A549 (cell line): ENCODE measurements at regions not wholly inside any gene's neighbourhood (a gene's known extent, or its start where the extent isn't known, plus 50 kb on each side); places are given as distances from the start of the nearest gene placed in this dataset.

ENCODE experiments used
- ATAC-seq, 2 experiments: fragments of 200-7000 bp in 1 of 2; fragments of >200 bp in 1 of 2; cut with Nextera tagmentation in 1 of 2; cut with Tn5 transposase in 1 of 2; 3 replicates each; pipeline versions ENCODE4 v1.8.0 to v1.9.1; 2018 to 2020; ENCODE audit warnings: mild to moderate bottlenecking in 1 of 2, moderate library complexity in 1 of 2
- CTCF ChIA-PET: fragments of 300-600 bp; sonication (Branson Sonifier 250); formaldehyde crosslinking; extraction: SDS; loops from one replicate; lab custom pipeline; 2021; ENCODE audit warnings: antibody characterized with exemption, inconsistent platforms; lab: Yijun Ruan, JAX
- POLR2A ChIA-PET: fragments of 350-600 bp; formaldehyde crosslinking; extraction: SDS; loops from one replicate; lab custom pipeline; 2021; ENCODE audit warnings: antibody characterized with exemption, inconsistent platforms; lab: Yijun Ruan, JAX
- DNase-seq, 2 experiments: peaks; one replicate each; pipeline versions ENCODE4 v3.0.0 to v3.0.0-alpha.2; 2011 to 2016; ENCODE audit warnings: low read depth in 1 of 2, low spot score in 1 of 2
- FAIRE-seq: peaks from 2 replicates; lab custom pipeline; 2011; peaks lifted over from hg19 to GRCh38; lab: Jason Lieb, UNC
- H3K27ac ChIP-seq, 2 experiments: fragments of >200 bp; sonication (Bioruptor Twin); formaldehyde crosslinking; 3 replicates each; pipeline ENCODE4 v1.5.1; 2016 to 2017
- H3K4me1 ChIP-seq: fragments of >200 bp; sonication (Bioruptor Twin); formaldehyde crosslinking; 3 replicates; pipeline ENCODE4 v1.6.1; 2016
- H3K4me2 ChIP-seq: fragments of >200 bp; sonication (Bioruptor Twin); formaldehyde crosslinking; 3 replicates; pipeline ENCODE4 v1.6.1; 2016
- H3K4me3 ChIP-seq: fragments of >200 bp; sonication (Bioruptor Twin); formaldehyde crosslinking; 3 replicates; pipeline ENCODE4 v1.5.1; 2016
- H3K9me3 ChIP-seq: fragments of >200 bp; sonication (Bioruptor Twin); formaldehyde crosslinking; 3 replicates; pipeline ENCODE4 v1.6.1; 2016
- BHLHE40 ChIP-seq: IDR thresholded peaks from 2 replicates; pipeline ENCODE4 v1.6.1; 2012; ENCODE audit warnings: low read depth, low read length, inconsistent platforms
- CBX2 ChIP-seq: fragments of 200-600 bp; sonication (generic); IDR thresholded peaks from 2 replicates; pipeline ENCODE4 v1.6.1; 2016; ENCODE audit warnings: low read depth, mild to moderate bottlenecking, borderline replicate concordance
- EP300 ChIP-seq, 2 experiments: fragments of >200 bp; sonication (Bioruptor Twin); formaldehyde crosslinking; IDR thresholded peaks; 2 replicates in 1 of 2; 3 replicates in 1 of 2; pipeline ENCODE4 v1.6.1; 2016 to 2017
- FOSB ChIP-seq: fragments of 250-450 bp; sonication (Bioruptor Pico); IDR thresholded peaks from 2 replicates; pipeline ENCODE4 v1.5.0; 2020; ENCODE audit warnings: mild to moderate bottlenecking, moderate library complexity
- FOSL2 ChIP-seq, 2 experiments: fragments of 450-650 bp in 1 of 2; fragments of >200 bp in 1 of 2; sonication (Bioruptor Twin) in 1 of 2; formaldehyde crosslinking; IDR thresholded peaks; 2 replicates each; pipeline versions ENCODE4 v1.5.0 to v1.6.1; 2016 to 2020; ENCODE audit warnings: mild to moderate bottlenecking in 1 of 2, moderate library complexity in 1 of 2
- FOXS1 ChIP-seq: fragments of 250-450 bp; sonication (Bioruptor Pico); IDR thresholded peaks from 2 replicates; pipeline ENCODE4 v1.5.0; 2020; ENCODE audit warnings: mild to moderate bottlenecking, moderate library complexity
- GATA3 ChIP-seq: IDR thresholded peaks from 2 replicates; pipeline ENCODE4 v1.6.1; 2012; ENCODE audit warnings: borderline replicate concordance
- HOXA7 ChIP-seq: fragments of 250-450 bp; sonication (Bioruptor Pico); IDR thresholded peaks from 2 replicates; pipeline ENCODE4 v1.5.0; 2020; ENCODE audit warnings: mild to moderate bottlenecking, moderate library complexity
- HOXB13 ChIP-seq: fragments of 250-450 bp; sonication (Bioruptor Pico); IDR thresholded peaks from 2 replicates; pipeline ENCODE4 v1.5.0; 2020; ENCODE audit warnings: low read depth, mild to moderate bottlenecking, moderate library complexity
- JUNB ChIP-seq: fragments of >200 bp; sonication (Bioruptor Twin); formaldehyde crosslinking; IDR thresholded peaks from 2 replicates; pipeline ENCODE4 v1.6.1; 2016
- MAFK ChIP-seq: fragments of 450-650 bp; IDR thresholded peaks from 2 replicates; pipeline ENCODE4 v1.6.1; 2014; ENCODE audit not compliant: partially characterized antibody
- MAZ ChIP-seq: fragments of 150-350 bp; IDR thresholded peaks from 2 replicates; pipeline ENCODE4 v1.6.1; 2014; ENCODE audit warnings: antibody characterized with exemption, low read depth, low read length, borderline replicate concordance
- MYC ChIP-seq: IDR thresholded peaks from 2 replicates; pipeline ENCODE4 v1.6.1; 2012; ENCODE audit warnings: mild to moderate bottlenecking, inconsistent platforms, low read length, improper control_type of control experiment, borderline replicate concordance
- PHF8 ChIP-seq: fragments of 200-600 bp; sonication (generic); IDR thresholded peaks from 2 replicates; pipeline ENCODE4 v1.6.1; 2016; ENCODE audit warnings: low read depth, mild to moderate bottlenecking, antibody characterized with exemption, moderate library complexity, borderline replicate concordance
- POLR2AphosphoS2 ChIP-seq: conservative IDR thresholded peaks from 2 replicates; pipeline ENCODE4 v1.6.1; 2012; ENCODE audit warnings: low read length, improper control_type of control experiment, inconsistent platforms
- RARB ChIP-seq: fragments of 250-450 bp; sonication (Bioruptor Pico); IDR thresholded peaks from 2 replicates; pipeline ENCODE4 v1.8.0; 2021; ENCODE audit warnings: mild to moderate bottlenecking, moderate library complexity
- RFX5 ChIP-seq: fragments of 450-650 bp; IDR thresholded peaks from 2 replicates; pipeline ENCODE4 v1.7.1; 2014; ENCODE audit warnings: antibody characterized with exemption, mild to moderate bottlenecking, moderate library complexity
- SREBF2 ChIP-seq: fragments of 450-650 bp; IDR thresholded peaks from 2 replicates; pipeline ENCODE4 v1.6.1; 2014; ENCODE audit warnings: mild to moderate bottlenecking, moderate library complexity
- WGBS: methylation state at CpG from one replicate; pipeline ENCODE4 v1.1.6; 2017; ENCODE audit errors: missing lambda C conversion rate; 5-methylcytosine and 5-hydroxymethylcytosine counted together
- TF ChIP-seq, protein P1 (sequence below): fragments of 250-450 bp; sonication (Bioruptor Pico); IDR thresholded peaks from 2 replicates; pipeline ENCODE4 v1.5.0; 2021; ENCODE audit warnings: mild to moderate bottlenecking, moderate library complexity, borderline replicate concordance
- TF ChIP-seq, protein P2 (sequence below): fragments of 150-350 bp; IDR thresholded peaks from 2 replicates; pipeline ENCODE4 v1.6.1; 2014; ENCODE audit warnings: low read depth, mild to moderate bottlenecking, low read length
- TF ChIP-seq, protein P3 (sequence below): IDR thresholded peaks from 2 replicates; pipeline ENCODE4 v1.6.1; 2012; ENCODE audit warnings: low read depth, borderline replicate concordance
- TF ChIP-seq, protein P4 (sequence below): fragments of >200 bp; sonication (Bioruptor Twin); formaldehyde crosslinking; IDR thresholded peaks from 3 replicates; pipeline ENCODE4 v1.6.1; 2016

DNA sequence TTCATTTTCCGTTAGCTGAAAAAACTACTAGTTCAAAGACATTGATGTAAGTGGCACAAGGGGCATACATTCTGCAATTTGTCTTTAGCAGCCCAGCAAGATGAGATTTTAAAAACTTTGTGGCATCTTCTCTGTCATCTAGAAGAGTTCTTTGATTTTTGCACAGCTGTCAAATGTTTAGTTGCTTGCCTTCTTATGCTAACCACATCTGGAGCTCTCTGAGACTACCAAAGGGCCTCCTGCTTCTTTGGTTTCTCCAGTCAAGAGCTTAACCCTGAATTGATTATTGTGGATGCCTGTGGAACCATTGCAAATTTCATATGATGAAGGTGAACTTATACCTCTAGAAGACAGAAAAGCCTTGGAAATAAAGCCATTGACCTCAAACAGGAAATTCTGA, 468.7 kb upstream of the RGMA start (continued):
- TF ChIP-seq MAFK: no peak

DNA sequence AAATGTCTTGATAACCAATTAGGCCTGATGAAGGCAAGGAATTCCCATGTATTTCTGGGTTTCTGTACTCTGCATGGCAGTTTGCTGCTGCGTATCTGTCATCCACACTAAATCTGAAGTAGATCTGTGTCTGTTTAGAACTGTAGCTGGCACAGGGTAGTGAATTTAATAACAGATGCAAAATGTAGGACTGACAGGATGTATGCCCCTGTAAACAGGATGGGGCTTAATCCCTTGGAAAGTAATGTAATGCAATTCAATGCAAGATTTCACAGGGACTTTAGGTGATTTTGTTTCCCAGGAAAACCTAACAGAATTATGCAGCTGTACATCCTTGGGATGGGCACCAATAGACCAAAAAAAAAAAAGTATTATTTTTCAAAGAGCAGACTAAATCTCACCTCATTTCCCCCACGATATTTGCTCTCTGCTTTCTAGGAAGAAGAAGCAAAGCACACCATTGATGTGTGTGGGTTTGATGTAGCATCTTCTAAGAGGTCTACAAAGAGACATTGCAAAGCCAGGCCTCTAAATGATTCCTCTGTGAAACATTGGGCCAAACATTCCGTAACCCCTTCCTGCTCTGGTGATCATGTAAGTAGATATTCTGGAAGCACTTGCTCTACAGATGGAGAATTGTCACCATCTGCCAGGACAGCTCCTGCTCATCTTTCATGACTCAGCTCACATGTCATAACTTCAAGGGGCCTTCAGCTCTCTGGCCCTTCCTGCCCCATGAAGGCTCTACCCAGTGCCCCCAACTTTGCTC, 464.3 kb upstream of the RGMA start:
- Histone ChIP-seq H3K9me3 (no peaks in the 10 kb centered on the region), H3K4me1 (no peaks in the 10 kb centered on the region), H3K4me2 (no peak overlapping the region), H3K4me3 (no peak overlapping the region), H3K27ac (no peak overlapping the region)
- CTCF ChIA-PET: no interaction called here
- 1% methylated on average over 3 of the region's 3 CpGs for WGBS
- DNase-seq (no peak), FAIRE-seq (no peak), ATAC-seq (no peak)
- POLR2A ChIA-PET: no interaction called here
- no peak for TF ChIP-seq RFX5
- TF ChIP-seq, protein P1, sequence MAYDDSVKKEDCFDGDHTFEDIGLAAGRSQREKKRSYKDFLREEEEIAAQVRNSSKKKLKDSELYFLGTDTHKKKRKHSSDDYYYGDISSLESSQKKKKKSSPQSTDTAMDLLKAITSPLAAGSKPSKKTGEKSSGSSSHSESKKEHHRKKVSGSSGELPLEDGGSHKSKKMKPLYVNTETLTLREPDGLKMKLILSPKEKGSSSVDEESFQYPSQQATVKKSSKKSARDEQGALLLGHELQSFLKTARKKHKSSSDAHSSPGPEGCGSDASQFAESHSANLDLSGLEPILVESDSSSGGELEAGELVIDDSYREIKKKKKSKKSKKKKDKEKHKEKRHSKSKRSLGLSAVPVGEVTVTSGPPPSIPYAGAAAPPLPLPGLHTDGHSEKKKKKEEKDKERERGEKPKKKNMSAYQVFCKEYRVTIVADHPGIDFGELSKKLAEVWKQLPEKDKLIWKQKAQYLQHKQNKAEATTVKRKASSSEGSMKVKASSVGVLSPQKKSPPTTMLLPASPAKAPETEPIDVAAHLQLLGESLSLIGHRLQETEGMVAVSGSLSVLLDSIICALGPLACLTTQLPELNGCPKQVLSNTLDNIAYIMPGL (CRISPR knock-in tag): no peak
- no peak for TF ChIP-seq FOSL2 (IDR thresholded peaks at IDR 0.05)
- TF ChIP-seq FOSL2 (CRISPR knock-in tag; IDR thresholded peaks at IDR 0.05): no peak

DNA sequence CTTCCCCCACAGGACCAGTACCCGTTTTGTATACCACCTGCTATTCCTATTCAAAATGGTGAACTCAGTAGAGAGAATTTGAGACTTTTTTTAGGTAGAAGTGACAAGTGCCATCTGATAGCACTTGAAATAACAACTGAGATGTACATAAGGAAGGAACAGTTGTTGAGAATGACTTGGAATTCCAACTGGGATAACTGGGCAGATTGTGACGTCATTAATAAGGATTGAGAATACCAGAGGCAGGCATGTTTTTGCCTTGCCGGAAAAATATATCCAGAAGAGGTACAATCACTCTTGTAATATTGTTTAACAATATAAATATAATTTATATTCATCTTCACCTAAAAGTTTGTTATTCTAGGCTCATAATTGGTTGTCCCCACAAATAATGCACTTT, 454.1 kb upstream of the RGMA start:
- WGBS: 9% methylated on average over 3 of the region's 3 CpGs
- TF ChIP-seq HOXB13: no peak
- TF ChIP-seq CBX2: no peak
- no peak for TF ChIP-seq EP300 (IDR thresholded peaks at IDR 0.05)
- TF ChIP-seq MAZ: no peak
- no peak for TF ChIP-seq MYC
- TF ChIP-seq PHF8: no peak
- TF ChIP-seq, protein P2, sequence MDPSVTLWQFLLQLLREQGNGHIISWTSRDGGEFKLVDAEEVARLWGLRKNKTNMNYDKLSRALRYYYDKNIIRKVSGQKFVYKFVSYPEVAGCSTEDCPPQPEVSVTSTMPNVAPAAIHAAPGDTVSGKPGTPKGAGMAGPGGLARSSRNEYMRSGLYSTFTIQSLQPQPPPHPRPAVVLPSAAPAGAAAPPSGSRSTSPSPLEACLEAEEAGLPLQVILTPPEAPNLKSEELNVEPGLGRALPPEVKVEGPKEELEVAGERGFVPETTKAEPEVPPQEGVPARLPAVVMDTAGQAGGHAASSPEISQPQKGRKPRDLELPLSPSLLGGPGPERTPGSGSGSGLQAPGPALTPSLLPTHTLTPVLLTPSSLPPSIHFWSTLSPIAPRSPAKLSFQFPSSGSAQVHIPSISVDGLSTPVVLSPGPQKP: no peak
- no peak for TF ChIP-seq JUNB
- TF ChIP-seq RARB (CRISPR knock-in tag): no peak
- no peak for TF ChIP-seq GATA3
- TF ChIP-seq, protein P1 (CRISPR knock-in tag): no peak
- TF ChIP-seq FOSB (CRISPR knock-in tag): no peak
- TF ChIP-seq, protein P3, sequence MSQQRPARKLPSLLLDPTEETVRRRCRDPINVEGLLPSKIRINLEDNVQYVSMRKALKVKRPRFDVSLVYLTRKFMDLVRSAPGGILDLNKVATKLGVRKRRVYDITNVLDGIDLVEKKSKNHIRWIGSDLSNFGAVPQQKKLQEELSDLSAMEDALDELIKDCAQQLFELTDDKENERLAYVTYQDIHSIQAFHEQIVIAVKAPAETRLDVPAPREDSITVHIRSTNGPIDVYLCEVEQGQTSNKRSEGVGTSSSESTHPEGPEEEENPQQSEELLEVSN: no peak
- no peak for TF ChIP-seq BHLHE40
- TF ChIP-seq, protein P4, sequence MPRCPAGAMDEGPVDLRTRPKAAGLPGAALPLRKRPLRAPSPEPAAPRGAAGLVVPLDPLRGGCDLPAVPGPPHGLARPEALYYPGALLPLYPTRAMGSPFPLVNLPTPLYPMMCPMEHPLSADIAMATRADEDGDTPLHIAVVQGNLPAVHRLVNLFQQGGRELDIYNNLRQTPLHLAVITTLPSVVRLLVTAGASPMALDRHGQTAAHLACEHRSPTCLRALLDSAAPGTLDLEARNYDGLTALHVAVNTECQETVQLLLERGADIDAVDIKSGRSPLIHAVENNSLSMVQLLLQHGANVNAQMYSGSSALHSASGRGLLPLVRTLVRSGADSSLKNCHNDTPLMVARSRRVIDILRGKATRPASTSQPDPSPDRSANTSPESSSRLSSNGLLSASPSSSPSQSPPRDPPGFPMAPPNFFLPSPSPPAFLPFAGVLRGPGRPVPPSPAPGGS: no peak
- no peak for TF ChIP-seq SREBF2
- TF ChIP-seq RFX5: no peak
- TF ChIP-seq FOXS1 (CRISPR knock-in tag): no peak
- TF ChIP-seq HOXA7 (CRISPR knock-in tag): no peak
- no peak for TF ChIP-seq POLR2AphosphoS2
- FAIRE-seq (no peak), DNase-seq (no peak), ATAC-seq (no peak)
- Histone ChIP-seq H3K9me3 (no peaks in the 10 kb centered on the region; the same call in 2 of the 3 replicates), H3K4me2 (no peak overlapping the region), H3K27ac (no peak overlapping the region), H3K4me3 (no peak overlapping the region), H3K4me1 (no peaks in the 10 kb centered on the region)
- CTCF ChIA-PET: no interaction called here
- POLR2A ChIA-PET: no interaction called here
